D341Med (cell line): ENCODE measurements at regions not wholly inside any gene's neighbourhood (a gene's known extent, or its start where the extent isn't known, plus 50 kb on each side); places are given as distances from the start of the nearest gene placed in this dataset.

Experiments
- DNase-seq: peaks from one replicate; pipeline ENCODE4 v3.0.0; 2012; ENCODE audit warnings: low spot score

- DNase-seq: no peak
Observed at GRCh38 chr14:98999345-98999744, 272.7 kb downstream of the BCL11B start.

- no peak for DNase-seq
Observed at GRCh38 chr14:98999901-99000300, 272.1 kb downstream of the BCL11B start.

GRCh38 chr14:99001241-99001640 lies 270.8 kb downstream of the BCL11B start:
- no peak for DNase-seq

- no peak for DNase-seq
Observed at GRCh38 chr14:99003646-99004045, 268.4 kb downstream of the BCL11B start.

GRCh38 chr14:99004112-99004511 lies 267.9 kb downstream of the BCL11B start:
- DNase-seq: no peak

- no peak for DNase-seq
Observed at GRCh38 chr14:99006276-99006675, 265.7 kb downstream of the BCL11B start.

- DNase-seq: no peak
Observed at GRCh38 chr14:99007795-99008194, 264.2 kb downstream of the BCL11B start.

GRCh38 chr14:99009871-99010270 lies 262.1 kb downstream of the BCL11B start:
- DNase-seq: no peak

GRCh38 chr14:99011385-99011784 lies 260.6 kb downstream of the BCL11B start:
- no peak for DNase-seq

GRCh38 chr14:99012703-99013102 lies 259.3 kb downstream of the BCL11B start:
- no peak for DNase-seq

GRCh38 chr14:99015833-99016232 lies 256.2 kb downstream of the BCL11B start:
- DNase-seq: no peak

GRCh38 chr14:99023371-99023770 lies 248.6 kb downstream of the BCL11B start:
- no peak for DNase-seq

- DNase-seq: no peak
Observed at GRCh38 chr14:99024926-99025325, 247.1 kb downstream of the BCL11B start.

GRCh38 chr14:99025418-99025817 lies 246.6 kb downstream of the BCL11B start:
- no peak for DNase-seq

GRCh38 chr14:99026471-99026870 lies 245.5 kb downstream of the BCL11B start:
- DNase-seq: no peak

GRCh38 chr14:99028041-99028440 lies 244.0 kb downstream of the BCL11B start:
- DNase-seq: no peak

GRCh38 chr14:99028521-99028920 lies 243.5 kb downstream of the BCL11B start:
- DNase-seq: no peak

GRCh38 chr14:99029145-99029915 lies 242.7 kb downstream of the BCL11B start:
- no peak for DNase-seq

GRCh38 chr14:99029916-99030305 lies 242.1 kb downstream of the BCL11B start:
- no peak for DNase-seq

GRCh38 chr14:99030454-99030853 lies 241.5 kb downstream of the BCL11B start:
- no peak for DNase-seq

GRCh38 chr14:99032759-99033158 lies 239.2 kb downstream of the BCL11B start:
- no peak for DNase-seq

GRCh38 chr14:99033951-99034350 lies 238.0 kb downstream of the BCL11B start:
- DNase-seq: no peak

GRCh38 chr14:99034711-99035171 lies 237.3 kb downstream of the BCL11B start:
- DNase-seq: no peak

- DNase-seq: no peak
Observed at GRCh38 chr14:99035268-99035667, 236.7 kb downstream of the BCL11B start.
